ENCODE measurements at regions not wholly inside any gene's neighbourhood (a gene's known extent, or its start where the extent isn't known, plus 50 kb on each side); places are given as distances from the start of the nearest gene placed in this dataset.
"Not testable (repeated sequence)": the region's sequence is repeated elsewhere in the genome, so short reads cannot be mapped to it uniquely, and the experiment has no call there.

GRCh38 chr1:146581229-146581628 is 352.4 kb upstream of the NOTCH2NLA start:
- not testable (repeated sequence) for H3K4me2 ChIP-seq (ENCODE audit: low read depth, low read length, poor library complexity, severe bottlenecking); H3K9me2 ChIP-seq (replicated peaks; ENCODE audit: insufficient read depth, low read length); H3F3A ChIP-seq (ENCODE audit: insufficient read depth); H2AFZ ChIP-seq (ENCODE audit: low read depth, low read length, severe bottlenecking); H3K9ac ChIP-seq (ENCODE audit: low read length); H3K27me3 ChIP-seq (ENCODE audit: low read length); H3K36me3 ChIP-seq (ENCODE audit: low read length); H4K20me1 ChIP-seq (ENCODE audit: low read depth, low read length); H3K4me3 ChIP-seq (ENCODE audit: insufficient read depth, low read length, poor library complexity, severe bottlenecking); H3K27ac ChIP-seq (ENCODE audit: low read depth, low read length); H3K79me2 ChIP-seq (ENCODE audit: insufficient read depth, low read length); H3K9me3 ChIP-seq (ENCODE audit: insufficient read depth, low read length)

GRCh38 chr1:146567541-146567940 is 338.7 kb upstream of the NOTCH2NLA start:
- H3K9me3 ChIP-seq (ENCODE audit: insufficient read depth, low read length); H3K4me2 ChIP-seq (ENCODE audit: low read depth, low read length, poor library complexity, severe bottlenecking); H3K36me3 ChIP-seq (ENCODE audit: low read length); H3K27ac ChIP-seq (ENCODE audit: low read depth, low read length); H3K79me2 ChIP-seq (ENCODE audit: insufficient read depth, low read length); H3F3A ChIP-seq (ENCODE audit: insufficient read depth); H3K9ac ChIP-seq (ENCODE audit: low read length); H3K9me2 ChIP-seq (replicated peaks; ENCODE audit: insufficient read depth, low read length); H3K4me3 ChIP-seq (ENCODE audit: insufficient read depth, low read length, poor library complexity, severe bottlenecking); H2AFZ ChIP-seq (ENCODE audit: low read depth, low read length, severe bottlenecking); H4K20me1 ChIP-seq (ENCODE audit: low read depth, low read length); H3K27me3 ChIP-seq (ENCODE audit: low read length): not testable (repeated sequence)

- not testable (repeated sequence) for H3K27me3 ChIP-seq (ENCODE audit: low read length); H3K36me3 ChIP-seq (ENCODE audit: low read length); H3F3A ChIP-seq (ENCODE audit: insufficient read depth); H3K9me2 ChIP-seq (replicated peaks; ENCODE audit: insufficient read depth, low read length); H3K27ac ChIP-seq (ENCODE audit: low read depth, low read length); H3K9ac ChIP-seq (ENCODE audit: low read length); H3K4me3 ChIP-seq (ENCODE audit: insufficient read depth, low read length, poor library complexity, severe bottlenecking); H3K79me2 ChIP-seq (ENCODE audit: insufficient read depth, low read length); H3K4me2 ChIP-seq (ENCODE audit: low read depth, low read length, poor library complexity, severe bottlenecking); H4K20me1 ChIP-seq (ENCODE audit: low read depth, low read length); H3K9me3 ChIP-seq (ENCODE audit: insufficient read depth, low read length); H2AFZ ChIP-seq (ENCODE audit: low read depth, low read length, severe bottlenecking)
Observed at GRCh38 chr1:146558032-146558431, 329.2 kb upstream of the NOTCH2NLA start.

- H3K9me3 ChIP-seq (ENCODE audit: insufficient read depth, low read length); H3K4me2 ChIP-seq (ENCODE audit: low read depth, low read length, poor library complexity, severe bottlenecking); H3K9me2 ChIP-seq (replicated peaks; ENCODE audit: insufficient read depth, low read length); H3K27me3 ChIP-seq (ENCODE audit: low read length); H3K9ac ChIP-seq (ENCODE audit: low read length); H3K27ac ChIP-seq (ENCODE audit: low read depth, low read length); H3K36me3 ChIP-seq (ENCODE audit: low read length); H3K4me3 ChIP-seq (ENCODE audit: insufficient read depth, low read length, poor library complexity, severe bottlenecking); H4K20me1 ChIP-seq (ENCODE audit: low read depth, low read length); H3K79me2 ChIP-seq (ENCODE audit: insufficient read depth, low read length); H3F3A ChIP-seq (ENCODE audit: insufficient read depth); H2AFZ ChIP-seq (ENCODE audit: low read depth, low read length, severe bottlenecking): not testable (repeated sequence)
Observed at GRCh38 chr1:146556405-146556804, 327.6 kb upstream of the NOTCH2NLA start.

GRCh38 chr1:146552414-146552813 is 323.6 kb upstream of the NOTCH2NLA start:
- not testable (repeated sequence) for H3K4me2 ChIP-seq (ENCODE audit: low read depth, low read length, poor library complexity, severe bottlenecking); H3K9me3 ChIP-seq (ENCODE audit: insufficient read depth, low read length); H3K9ac ChIP-seq (ENCODE audit: low read length); H3K4me3 ChIP-seq (ENCODE audit: insufficient read depth, low read length, poor library complexity, severe bottlenecking); H3K27me3 ChIP-seq (ENCODE audit: low read length); H3K36me3 ChIP-seq (ENCODE audit: low read length); H2AFZ ChIP-seq (ENCODE audit: low read depth, low read length, severe bottlenecking); H3K9me2 ChIP-seq (replicated peaks; ENCODE audit: insufficient read depth, low read length); H4K20me1 ChIP-seq (ENCODE audit: low read depth, low read length); H3K79me2 ChIP-seq (ENCODE audit: insufficient read depth, low read length); H3K27ac ChIP-seq (ENCODE audit: low read depth, low read length); H3F3A ChIP-seq (ENCODE audit: insufficient read depth)

GRCh38 chr1:146548684-146549083 is 319.9 kb upstream of the NOTCH2NLA start:
- not testable (repeated sequence) for H3K79me2 ChIP-seq (ENCODE audit: insufficient read depth, low read length); H3K36me3 ChIP-seq (ENCODE audit: low read length); H4K20me1 ChIP-seq (ENCODE audit: low read depth, low read length); H3F3A ChIP-seq (ENCODE audit: insufficient read depth); H3K27me3 ChIP-seq (ENCODE audit: low read length); H3K9me3 ChIP-seq (ENCODE audit: insufficient read depth, low read length); H2AFZ ChIP-seq (ENCODE audit: low read depth, low read length, severe bottlenecking); H3K9me2 ChIP-seq (replicated peaks; ENCODE audit: insufficient read depth, low read length); H3K27ac ChIP-seq (ENCODE audit: low read depth, low read length); H3K4me2 ChIP-seq (ENCODE audit: low read depth, low read length, poor library complexity, severe bottlenecking); H3K4me3 ChIP-seq (ENCODE audit: insufficient read depth, low read length, poor library complexity, severe bottlenecking); H3K9ac ChIP-seq (ENCODE audit: low read length)

- not testable (repeated sequence) for H2AFZ ChIP-seq (ENCODE audit: low read depth, low read length, severe bottlenecking); H3K9me3 ChIP-seq (ENCODE audit: insufficient read depth, low read length); H3F3A ChIP-seq (ENCODE audit: insufficient read depth); H4K20me1 ChIP-seq (ENCODE audit: low read depth, low read length); H3K9me2 ChIP-seq (replicated peaks; ENCODE audit: insufficient read depth, low read length); H3K4me2 ChIP-seq (ENCODE audit: low read depth, low read length, poor library complexity, severe bottlenecking); H3K79me2 ChIP-seq (ENCODE audit: insufficient read depth, low read length); H3K27me3 ChIP-seq (ENCODE audit: low read length); H3K27ac ChIP-seq (ENCODE audit: low read depth, low read length); H3K36me3 ChIP-seq (ENCODE audit: low read length); H3K4me3 ChIP-seq (ENCODE audit: insufficient read depth, low read length, poor library complexity, severe bottlenecking); H3K9ac ChIP-seq (ENCODE audit: low read length)
Observed at GRCh38 chr1:146546189-146546588, 317.4 kb upstream of the NOTCH2NLA start.

- not testable (repeated sequence) for H4K20me1 ChIP-seq (ENCODE audit: low read depth, low read length); H3K4me3 ChIP-seq (ENCODE audit: insufficient read depth, low read length, poor library complexity, severe bottlenecking); H3K27me3 ChIP-seq (ENCODE audit: low read length); H3K36me3 ChIP-seq (ENCODE audit: low read length); H3K27ac ChIP-seq (ENCODE audit: low read depth, low read length); H3K9me2 ChIP-seq (replicated peaks; ENCODE audit: insufficient read depth, low read length); H3K4me2 ChIP-seq (ENCODE audit: low read depth, low read length, poor library complexity, severe bottlenecking); H3K9ac ChIP-seq (ENCODE audit: low read length); H3K79me2 ChIP-seq (ENCODE audit: insufficient read depth, low read length); H2AFZ ChIP-seq (ENCODE audit: low read depth, low read length, severe bottlenecking); H3F3A ChIP-seq (ENCODE audit: insufficient read depth); H3K9me3 ChIP-seq (ENCODE audit: insufficient read depth, low read length)
Observed at GRCh38 chr1:146537775-146538373, 309.1 kb upstream of the NOTCH2NLA start.

All from SU-DHL-6 (cell line).